Breast epithelium (tissue), 4 donors: ENCODE measurements at regions not wholly inside any gene's neighbourhood (a gene's known extent, or its start where the extent isn't known, plus 50 kb on each side); places are given as distances from the start of the nearest gene placed in this dataset.
A peak's percentile ranks its signal among the peaks of the same experiment; 100 is the strongest.

ENCODE experiments used
- DNase-seq, 2 donors: peaks; one replicate each; pipeline ENCODE4 v3.0.0-alpha.2; 2019; ENCODE audit warnings: low spot score in 2 of 2
- H3K27ac ChIP-seq, 2 donors: fragments of 200-600 bp; sonication (generic) in 1 of 2; one replicate each; pipeline ENCODE4 v1.5.1; 2016 to 2019; ENCODE audit warnings: mild to moderate bottlenecking in 1 of 2
- H3K27me3 ChIP-seq, 2 donors: fragments of 200-600 bp; sonication (generic) in 1 of 2; one replicate each; pipeline versions ENCODE4 v1.5.1 to v1.6.0; 2017 to 2019; ENCODE audit warnings: control low read depth in 1 of 2, mild to moderate bottlenecking in 1 of 2
- H3K36me3 ChIP-seq: fragments of 200-600 bp; one replicate; pipeline ENCODE4 v1.5.1; 2019
- H3K4me1 ChIP-seq, 2 donors: fragments of 200-600 bp; sonication (generic); one replicate each; pipeline ENCODE4 v1.5.1; 2016 to 2019; ENCODE audit warnings: control low read depth in 1 of 2
- H3K4me3 ChIP-seq, 3 donors: fragments of 200-600 bp; sonication (generic); 1 replicate in 2 of 3; 2 replicates in 1 of 3; pipeline ENCODE4 v1.5.1; 2016 to 2019; ENCODE audit warnings: mild to moderate bottlenecking in 3 of 3, moderate library complexity in 2 of 3
- H3K9me3 ChIP-seq, 2 donors: fragments of 200-600 bp; sonication (generic) in 1 of 2; one replicate each; pipeline ENCODE4 v1.5.1; 2016 to 2019; ENCODE audit warnings: control low read depth in 1 of 2
- POLR2A ChIP-seq: fragments of 450-650 bp; IDR thresholded peaks from one replicate; pipeline ENCODE4 v1.6.1; 2016; ENCODE audit warnings: antibody characterized with exemption, mild to moderate bottlenecking, moderate library complexity
- POLR2AphosphoS5 ChIP-seq, 3 donors: sonication (generic); formaldehyde crosslinking; IDR thresholded peaks; one replicate each; pipeline ENCODE4 v1.6.1; 2017; ENCODE audit warnings: antibody characterized with exemption in 3 of 3
- intact Hi-C: fragments of 100-400 bp; cut with DNase I; formaldehyde crosslinking; loops from one replicate; pipeline ENCODE4 v1.15.1; 2023; ENCODE audit warnings: low total_unique reads
- TF ChIP-seq, protein P1 (sequence below), 3 donors: fragments of 450-650 bp; IDR thresholded peaks; one replicate each; pipeline ENCODE4 v1.5.1; 2016 to 2017; ENCODE audit warnings: antibody characterized with exemption in 3 of 3, mild to moderate bottlenecking in 3 of 3, moderate library complexity in 3 of 3

- no peaks in the 10 kb centered on the region for H3K9me3 ChIP-seq
- H3K27ac ChIP-seq: no peak overlapping the region
- peak overlapping the region in 2 of 3 donors; percentile 23 to 54 for H3K4me3 ChIP-seq
- DNase-seq: no peak
- H3K27me3 ChIP-seq: peaks cover 5 to 69% of the 10 kb centered on the region in 2 donors
- TF ChIP-seq POLR2A: no peak
- no peak for TF ChIP-seq POLR2AphosphoS5 (IDR thresholded peaks at IDR 0.05)
- TF ChIP-seq, protein P1, sequence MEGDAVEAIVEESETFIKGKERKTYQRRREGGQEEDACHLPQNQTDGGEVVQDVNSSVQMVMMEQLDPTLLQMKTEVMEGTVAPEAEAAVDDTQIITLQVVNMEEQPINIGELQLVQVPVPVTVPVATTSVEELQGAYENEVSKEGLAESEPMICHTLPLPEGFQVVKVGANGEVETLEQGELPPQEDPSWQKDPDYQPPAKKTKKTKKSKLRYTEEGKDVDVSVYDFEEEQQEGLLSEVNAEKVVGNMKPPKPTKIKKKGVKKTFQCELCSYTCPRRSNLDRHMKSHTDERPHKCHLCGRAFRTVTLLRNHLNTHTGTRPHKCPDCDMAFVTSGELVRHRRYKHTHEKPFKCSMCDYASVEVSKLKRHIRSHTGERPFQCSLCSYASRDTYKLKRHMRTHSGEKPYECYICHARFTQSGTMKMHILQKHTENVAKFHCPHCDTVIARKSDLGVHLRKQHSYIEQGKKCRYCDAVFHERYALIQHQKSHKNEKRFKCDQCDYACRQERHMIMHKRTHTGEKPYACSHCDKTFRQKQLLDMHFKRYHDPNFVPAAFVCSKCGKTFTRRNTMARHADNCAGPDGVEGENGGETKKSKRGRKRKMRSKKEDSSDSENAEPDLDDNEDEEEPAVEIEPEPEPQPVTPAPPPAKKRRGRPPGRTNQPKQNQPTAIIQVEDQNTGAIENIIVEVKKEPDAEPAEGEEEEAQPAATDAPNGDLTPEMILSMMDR (IDR thresholded peaks at IDR 0.05): no peak
- H3K4me1 ChIP-seq: no peaks in the 10 kb centered on the region
- intact Hi-C loops: no loop called here
- no peaks in the 10 kb centered on the region for H3K36me3 ChIP-seq
These were observed 92.1 kb downstream of the PRKAB2 start for GRCh38 chr1:147080006-147080661.

DNA sequence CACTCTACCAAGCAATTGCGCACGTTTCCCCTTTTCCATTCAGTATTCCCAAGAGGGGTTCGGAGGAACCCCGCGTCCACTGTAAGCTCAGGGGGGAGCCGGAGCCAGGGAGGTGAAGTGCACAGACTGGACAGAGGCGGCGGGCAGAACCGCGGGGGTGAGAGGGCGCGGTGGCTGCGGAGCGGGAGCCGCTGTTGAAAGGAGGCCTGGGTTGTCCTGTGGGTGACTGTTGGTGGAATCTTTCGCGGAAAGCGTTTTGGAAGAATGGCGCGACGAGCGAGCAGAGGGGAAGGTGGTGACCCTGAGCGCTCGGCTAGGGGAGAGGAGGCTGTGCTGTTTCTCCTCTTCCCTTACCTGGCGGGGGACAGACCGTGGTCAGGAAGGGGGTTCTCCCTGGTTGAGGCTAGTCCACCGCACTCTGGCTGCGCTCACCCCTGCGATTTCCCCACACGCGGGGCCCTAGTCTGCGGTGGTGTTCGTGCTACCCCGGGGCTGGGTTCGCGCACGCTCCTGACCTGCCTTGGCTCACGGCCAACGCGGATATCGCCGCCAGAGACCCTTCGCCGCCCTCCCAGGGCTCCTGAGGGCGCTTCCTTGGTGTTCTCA is 92.8 kb downstream of the PRKAB2 start:
- Histone ChIP-seq H3K9me3 (no peaks in the 10 kb centered on the region), H3K4me1 (no peaks in the 10 kb centered on the region), H3K27ac (no peak overlapping the region), H3K4me3 (peak overlapping the region in 2 of 3 donors; percentile 23 to 54), H3K36me3 (no peaks in the 10 kb centered on the region), H3K27me3 (peaks cover 5 to 75% of the 10 kb centered on the region in 2 donors)
- intact Hi-C loops: no loop called here
- TF ChIP-seq POLR2A (no peak), POLR2AphosphoS5 (IDR thresholded peaks at IDR 0.05) (no peak)
- TF ChIP-seq, protein P1 (IDR thresholded peaks at IDR 0.05): no peak
- DNase-seq: no peak

DNA sequence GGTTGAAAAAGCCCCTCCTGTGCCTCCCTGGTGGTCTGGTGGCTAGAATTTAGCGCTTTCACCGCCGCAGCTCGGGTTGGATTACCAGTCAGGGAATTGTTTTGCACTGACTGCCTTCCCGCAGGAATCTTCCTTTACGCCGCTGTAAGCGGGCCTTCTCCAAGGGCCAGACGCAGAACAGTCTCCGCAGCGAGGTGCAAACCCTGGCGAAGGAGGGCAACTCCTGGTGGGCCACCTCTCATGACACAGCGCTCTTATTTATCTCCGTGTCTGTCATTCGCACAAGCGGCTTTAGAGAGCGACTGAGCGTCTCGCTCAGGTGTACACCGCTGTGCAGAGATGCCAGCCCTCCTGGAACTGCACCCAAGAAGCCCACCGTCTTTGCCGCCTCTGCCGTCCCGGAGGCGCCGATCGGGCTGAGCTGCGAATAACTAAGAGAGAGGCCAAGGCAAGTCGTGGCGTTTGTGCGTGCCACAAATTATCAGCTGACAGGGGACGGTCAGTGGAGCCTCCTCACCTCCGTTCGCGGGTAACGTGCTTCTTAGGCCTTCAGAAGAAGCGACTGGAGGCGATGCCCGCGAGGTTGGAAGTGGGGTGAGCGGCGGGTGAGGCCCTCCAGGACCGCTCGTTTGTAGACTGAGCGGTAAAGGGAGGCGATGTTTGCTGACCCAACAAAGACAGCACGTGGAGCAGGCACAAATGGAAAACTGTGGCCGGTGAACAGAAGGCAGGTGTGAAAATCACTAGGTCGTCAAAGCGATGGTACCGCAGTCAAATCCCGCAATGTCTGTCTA is 93.5 kb downstream of the PRKAB2 start:
- Histone ChIP-seq H3K27ac (no peak overlapping the region), H3K9me3 (no peaks in the 10 kb centered on the region), H3K27me3 (peaks cover 5 to 81% of the 10 kb centered on the region in 2 donors), H3K36me3 (no peaks in the 10 kb centered on the region), H3K4me3 (peak overlapping the region in 2 of 3 donors; percentile 23 to 54), H3K4me1 (no peaks in the 10 kb centered on the region)
- intact Hi-C loops: no loop called here
- TF ChIP-seq POLR2AphosphoS5 (IDR thresholded peaks at IDR 0.05) (no peak), POLR2A (no peak)
- TF ChIP-seq, protein P1 (IDR thresholded peaks at IDR 0.05): no peak
- no peak for DNase-seq

- Histone ChIP-seq H3K4me3 (peak overlapping the region in 1 of 3 donors; percentile 15), H3K9me3 (no peaks in the 10 kb centered on the region), H3K27ac (no peak overlapping the region), H3K4me1 (no peaks in the 10 kb centered on the region), H3K27me3 (peaks cover 5 to 88% of the 10 kb centered on the region in 2 donors), H3K36me3 (no peaks in the 10 kb centered on the region)
- no peak for DNase-seq
- intact Hi-C loops: no loop called here
- TF ChIP-seq POLR2A (no peak), POLR2AphosphoS5 (IDR thresholded peaks at IDR 0.05) (no peak)
- TF ChIP-seq, protein P1 (IDR thresholded peaks at IDR 0.05): no peak
These were observed 94.2 kb downstream of the PRKAB2 start for GRCh38 chr1:147077936-147078605.
